SIG-M5 treated with dmso at 0.1 percent for 504 hours (cell line): ENCODE measurements at regions not wholly inside any gene's neighbourhood (a gene's known extent, or its start where the extent isn't known, plus 50 kb on each side); places are given as distances from the start of the nearest gene placed in this dataset.

Experiments used
- DNase-seq: peaks from one replicate; lab custom pipeline; 2025; ENCODE audit not compliant: unreplicated experiment; lab: John Stamatoyannopoulos, UW

DNA sequence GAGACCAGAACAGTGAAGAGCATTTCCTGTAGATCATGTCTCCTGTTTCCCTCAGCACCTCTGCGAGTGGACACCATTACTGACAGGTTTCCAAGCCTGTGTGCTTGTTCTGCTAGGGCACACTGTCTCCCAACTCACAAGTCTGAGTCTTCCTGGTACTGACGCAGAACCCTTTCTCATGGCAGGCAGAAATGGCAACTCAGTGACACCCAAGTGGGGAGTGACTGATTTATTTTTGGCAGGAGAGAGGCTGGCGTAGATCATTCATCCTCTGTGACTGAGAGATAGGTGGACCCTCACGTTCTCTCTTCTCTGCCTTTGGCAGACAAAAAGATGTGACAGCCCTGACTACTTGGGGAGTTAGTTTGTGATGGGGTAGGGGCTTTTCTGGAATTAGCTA lies 183.4 kb downstream of the RFC3 start:
- no peak for DNase-seq

- no peak for DNase-seq
Measured at GRCh38 chr13:34002141-34002540, 184.2 kb downstream of the RFC3 start.

- no peak for DNase-seq
Measured at GRCh38 chr13:34002924-34003323, 185.0 kb downstream of the RFC3 start.

DNA sequence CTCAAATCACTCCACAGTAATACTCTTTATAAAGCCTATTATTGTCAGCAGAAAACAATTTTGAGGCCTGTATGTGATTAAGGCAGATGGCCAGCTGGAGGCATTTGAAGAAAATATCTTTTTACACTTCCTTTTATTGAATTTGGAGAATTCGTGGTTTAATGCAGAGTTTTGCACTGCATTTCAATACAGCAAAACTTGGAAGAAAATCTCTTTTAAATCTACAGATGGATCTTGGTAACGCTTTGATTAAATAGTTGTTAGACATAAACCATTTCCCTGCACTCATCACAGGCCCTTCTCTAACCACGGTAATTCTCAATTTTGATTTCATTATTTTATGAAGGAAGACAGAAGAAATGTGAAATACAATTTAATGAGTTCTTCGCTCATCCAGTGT lies 185.7 kb downstream of the RFC3 start:
- no peak for DNase-seq

DNA sequence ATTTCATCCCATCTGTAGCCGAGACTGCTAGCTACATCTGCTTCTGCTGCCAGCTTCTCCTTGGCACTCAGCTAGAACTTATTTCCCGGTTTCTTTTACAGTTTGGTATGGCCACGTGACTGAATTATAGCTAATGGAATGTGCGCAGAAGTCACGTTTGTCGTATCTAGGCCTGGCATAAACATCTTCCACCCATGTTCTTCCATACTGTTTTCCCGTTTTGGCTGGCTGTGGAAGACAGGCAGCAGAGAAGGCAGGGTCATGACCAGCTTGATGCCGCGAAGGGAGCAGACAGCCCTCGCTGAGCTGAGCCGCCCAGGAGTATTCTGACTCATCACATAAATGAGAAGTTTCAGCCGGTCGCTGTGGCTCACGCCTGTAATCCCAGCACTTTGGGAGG lies 186.7 kb downstream of the RFC3 start:
- no peak for DNase-seq

- no peak for DNase-seq
Measured at GRCh38 chr13:34006011-34006410, 188.1 kb downstream of the RFC3 start.

GRCh38 chr13:34011552-34012085 lies 193.7 kb downstream of the RFC3 start:
- DNase-seq, result no peak

DNA sequence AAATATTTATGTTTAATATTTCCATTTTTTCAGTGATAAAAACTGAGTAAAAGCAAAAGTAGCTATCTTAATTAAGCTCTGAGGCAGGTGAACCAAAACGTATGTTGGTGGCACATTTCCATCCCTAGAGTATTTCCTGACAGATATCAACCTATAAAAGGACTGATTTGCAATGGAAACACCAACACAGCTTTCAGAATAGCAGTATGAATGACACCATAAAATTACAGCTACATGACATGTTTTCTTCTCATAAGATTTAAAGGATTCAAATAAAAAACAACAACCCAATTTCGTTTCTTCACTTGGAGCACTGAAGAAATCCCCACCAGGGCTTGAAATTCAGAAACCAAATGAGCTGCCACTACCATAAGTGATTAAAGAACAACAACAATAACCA lies 194.4 kb downstream of the RFC3 start:
- DNase-seq, result no peak

DNA sequence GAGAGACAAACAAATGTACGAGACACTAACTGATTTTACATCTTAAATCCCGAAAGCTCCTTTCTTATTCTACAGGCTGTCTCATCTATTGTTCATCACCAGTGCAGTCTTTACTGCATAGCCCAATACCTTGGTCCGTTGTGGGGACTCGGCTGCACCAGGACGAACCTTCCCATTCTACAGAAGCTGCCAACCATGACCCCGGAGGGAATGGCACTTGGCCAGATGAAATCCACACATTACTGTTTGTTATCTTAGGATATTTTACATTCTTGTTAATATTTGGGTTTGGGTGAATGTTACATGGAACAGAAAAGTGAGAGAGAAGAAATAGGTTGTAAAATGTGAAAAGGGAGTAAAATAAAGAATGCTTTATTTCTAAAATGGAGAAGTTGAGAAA lies 195.1 kb downstream of the RFC3 start:
- no peak for DNase-seq

- DNase-seq, result no peak
Measured at GRCh38 chr13:34017231-34017630, 199.3 kb downstream of the RFC3 start.

- no peak for DNase-seq
Measured at GRCh38 chr13:34019870-34020269, 201.9 kb downstream of the RFC3 start.

- no peak for DNase-seq
Measured at GRCh38 chr13:34020388-34020787, 202.4 kb downstream of the RFC3 start.

DNA sequence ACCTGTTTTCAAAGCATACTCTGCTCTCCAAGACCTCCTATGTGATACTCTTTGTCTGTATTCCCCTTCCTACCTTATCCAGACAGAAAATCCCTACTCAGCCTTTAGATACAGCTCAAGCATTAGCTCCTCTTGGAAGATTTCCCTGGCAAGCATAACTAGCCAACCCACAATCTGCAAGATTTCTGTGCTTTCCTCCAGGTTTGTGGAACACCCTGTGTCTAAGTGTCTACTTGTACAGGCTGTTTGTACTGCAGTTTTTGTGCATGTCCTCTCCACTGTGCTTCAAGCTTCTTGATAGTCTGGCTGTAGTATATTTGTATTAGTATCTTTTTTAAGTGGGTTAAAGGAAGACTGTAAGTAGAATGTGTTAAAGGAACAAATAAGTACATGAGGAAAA lies 203.7 kb downstream of the RFC3 start:
- no peak for DNase-seq

- DNase-seq, result no peak
Measured at GRCh38 chr13:34025746-34026145, 207.8 kb downstream of the RFC3 start.

GRCh38 chr13:34026308-34026707 lies 208.4 kb downstream of the RFC3 start:
- no peak for DNase-seq

DNA sequence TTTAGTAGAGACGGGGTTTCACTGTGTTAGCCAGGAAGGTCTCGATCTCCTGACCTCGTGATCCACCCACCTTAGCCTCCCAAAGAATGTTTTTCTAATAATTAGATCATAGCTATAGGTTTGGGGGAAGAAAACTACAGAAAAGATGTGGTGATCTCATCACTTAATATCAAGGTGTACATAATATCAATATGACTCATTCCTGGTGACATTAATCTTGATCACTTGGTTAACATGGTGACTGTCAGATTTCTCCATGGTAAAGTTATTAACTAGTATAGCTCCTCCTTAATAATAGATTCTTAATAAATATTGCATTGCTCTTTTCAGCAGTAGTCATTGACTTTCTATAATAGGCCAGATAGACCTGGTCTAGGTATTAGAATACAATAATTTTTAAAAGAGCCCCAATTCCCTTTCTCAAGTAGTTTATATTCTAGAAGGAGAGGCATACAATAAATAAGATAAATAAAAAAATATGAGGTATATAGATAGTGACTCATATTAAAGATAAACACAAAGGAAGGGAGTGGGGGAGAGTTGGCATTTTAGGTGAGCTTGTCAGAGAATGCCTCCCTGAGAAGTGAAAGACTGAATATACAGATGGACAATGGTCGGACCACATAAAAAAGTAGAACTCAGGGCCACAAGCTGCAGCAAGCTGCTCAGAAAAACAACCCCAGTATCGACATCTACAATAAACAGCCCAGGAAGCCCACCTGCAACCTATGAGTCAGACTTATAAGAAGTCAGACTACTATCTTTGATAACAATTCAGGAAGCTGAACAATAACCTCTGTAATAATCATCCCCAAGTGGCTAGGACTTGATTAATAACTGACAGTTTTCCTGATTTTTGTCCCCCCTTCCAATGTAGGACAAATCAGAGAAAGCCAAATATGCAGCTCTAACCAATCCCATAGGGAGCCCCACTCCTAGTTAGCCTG lies 210.8 kb downstream of the RFC3 start:
- no peak for DNase-seq

GRCh38 chr13:34030782-34031181 lies 212.8 kb downstream of the RFC3 start:
- DNase-seq, result no peak

DNA sequence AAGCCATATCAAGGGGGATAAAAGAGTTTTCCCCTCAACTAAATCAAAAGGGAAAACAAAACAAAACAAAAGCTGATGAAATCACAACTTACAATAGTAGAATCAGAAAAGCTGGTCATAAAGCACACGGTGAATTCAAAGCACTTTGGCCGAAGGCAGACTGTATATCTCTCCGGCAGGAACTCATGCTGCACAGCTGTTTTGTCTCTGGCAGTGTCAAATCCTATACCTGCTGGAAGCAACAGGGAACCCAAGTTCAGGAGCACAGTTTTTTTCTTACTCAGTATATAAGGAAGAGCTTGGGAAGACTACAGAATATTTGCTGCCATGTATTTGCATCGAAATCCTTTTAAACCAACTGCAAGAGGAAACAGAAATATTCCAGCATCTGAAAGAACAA lies 213.7 kb downstream of the RFC3 start:
- no peak for DNase-seq

- no peak for DNase-seq
Measured at GRCh38 chr13:34034411-34034810, 216.5 kb downstream of the RFC3 start.

DNA sequence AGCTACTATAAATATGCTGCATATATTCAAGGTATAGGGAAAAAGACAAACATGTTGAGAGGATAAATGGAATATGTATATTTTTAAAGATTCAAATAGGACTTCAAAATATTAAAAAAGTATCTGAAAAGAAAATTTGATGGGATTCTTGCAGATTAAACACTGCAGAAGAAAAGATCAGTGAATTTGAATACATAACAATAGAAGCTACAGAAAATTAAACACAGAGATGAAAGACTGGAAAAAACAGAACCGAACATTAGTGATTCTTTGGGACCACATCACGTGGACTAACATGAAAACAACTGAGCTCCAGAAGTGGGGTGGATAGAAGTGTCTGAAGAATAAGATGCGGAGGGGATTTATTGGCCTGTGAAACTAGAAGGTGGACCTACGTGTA lies 217.2 kb downstream of the RFC3 start:
- no peak for DNase-seq

DNA sequence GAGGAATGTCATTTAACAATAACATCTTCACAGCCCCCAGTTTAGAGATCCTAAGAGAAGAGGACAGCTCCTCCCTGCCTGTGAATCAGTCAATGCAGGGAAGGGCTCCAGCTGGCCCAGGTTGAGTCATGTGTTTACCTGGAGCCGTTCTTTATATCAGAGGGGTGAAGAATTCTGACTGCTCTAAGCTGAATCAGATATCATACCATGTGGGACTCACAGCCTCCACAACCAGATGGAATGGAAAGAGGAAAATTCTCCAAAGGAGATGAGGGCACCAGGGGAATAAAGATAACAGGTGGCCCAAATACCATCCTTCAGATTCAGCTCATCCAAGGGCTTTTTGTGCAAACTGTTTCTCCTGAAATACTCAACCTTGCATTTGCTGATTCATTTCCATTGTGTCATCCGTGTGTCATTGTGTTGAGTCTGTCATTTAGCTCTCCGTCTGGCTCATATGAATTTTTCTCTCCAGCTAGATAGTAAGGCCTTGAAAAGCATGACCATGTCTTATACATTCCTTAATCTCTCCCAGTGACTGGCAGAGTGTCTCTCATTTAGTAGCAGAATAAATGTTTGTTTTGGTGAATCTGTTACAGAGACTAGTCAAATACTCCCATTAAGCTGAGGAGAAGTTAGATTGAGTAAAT lies 217.9 kb downstream of the RFC3 start:
- DNase-seq, result peak; percentile 3
